Dermis blood vessel endothelial cell (primary cell): ENCODE measurements at regions not wholly inside any gene's neighbourhood (a gene's known extent, or its start where the extent isn't known, plus 50 kb on each side); places are given as distances from the start of the nearest gene placed in this dataset.

Experiments
- DNase-seq: peaks from one replicate; pipeline ENCODE4 v3.0.0; 2010

- no peak for DNase-seq
Measured at GRCh38 chr1:115577513-115577912, 64.3 kb upstream of the VANGL1 start.

- no peak for DNase-seq
Measured at GRCh38 chr1:115575661-115576060, 66.1 kb upstream of the VANGL1 start.

- DNase-seq = no peak
Measured at GRCh38 chr1:115572710-115573109, 69.1 kb upstream of the VANGL1 start.

- DNase-seq = no peak
Measured at GRCh38 chr1:115567431-115567830, 74.3 kb upstream of the VANGL1 start.

GRCh38 chr1:115565791-115566190 is 76.0 kb upstream of the VANGL1 start:
- DNase-seq = no peak

GRCh38 chr1:115565353-115565752 is 76.4 kb upstream of the VANGL1 start:
- DNase-seq = no peak

GRCh38 chr1:115564201-115564600 is 77.6 kb upstream of the VANGL1 start:
- no peak for DNase-seq

- DNase-seq = no peak
Measured at GRCh38 chr1:115560027-115560426, 81.7 kb upstream of the VANGL1 start.

- no peak for DNase-seq
Measured at GRCh38 chr1:115558275-115558674, 83.5 kb upstream of the VANGL1 start.

- no peak for DNase-seq
Measured at GRCh38 chr1:115557715-115558114, 84.1 kb upstream of the VANGL1 start.

- DNase-seq = no peak
Measured at GRCh38 chr1:115556236-115556635, 85.5 kb upstream of the VANGL1 start.

GRCh38 chr1:115555446-115555845 is 86.3 kb upstream of the VANGL1 start:
- no peak for DNase-seq

- DNase-seq = no peak
Measured at GRCh38 chr1:115547696-115548095, 94.1 kb upstream of the VANGL1 start.

GRCh38 chr1:115546846-115547245 is 94.9 kb upstream of the VANGL1 start:
- no peak for DNase-seq

- peak; percentile 71 for DNase-seq
Measured at GRCh38 chr1:115545791-115546733, 95.7 kb upstream of the VANGL1 start.

- DNase-seq = no peak
Measured at GRCh38 chr1:115545096-115545720, 96.6 kb upstream of the VANGL1 start.

- no peak for DNase-seq
Measured at GRCh38 chr1:115544131-115544530, 97.6 kb upstream of the VANGL1 start.

GRCh38 chr1:115543247-115543646 is 98.5 kb upstream of the VANGL1 start:
- no peak for DNase-seq

GRCh38 chr1:115539736-115540135 is 102.0 kb upstream of the VANGL1 start:
- no peak for DNase-seq

GRCh38 chr1:115539061-115539460 is 102.7 kb upstream of the VANGL1 start:
- no peak for DNase-seq

- DNase-seq = no peak
Measured at GRCh38 chr1:115538579-115538978, 103.2 kb upstream of the VANGL1 start.

GRCh38 chr1:115537415-115537814 is 104.4 kb upstream of the VANGL1 start:
- no peak for DNase-seq

GRCh38 chr1:115536279-115536816 is 105.4 kb upstream of the VANGL1 start:
- no peak for DNase-seq

GRCh38 chr1:115534106-115534505 is 107.7 kb upstream of the VANGL1 start:
- no peak for DNase-seq
